ENCODE measurements at regions not wholly inside any gene's neighbourhood (a gene's known extent, or its start where the extent isn't known, plus 50 kb on each side); places are given as distances from the start of the nearest gene placed in this dataset.

GRCh38 chr9:38146844-38147243 is 77.8 kb upstream of the SHB start:
- Histone ChIP-seq H3K4me1 (ENCODE audit: control insufficient read depth, insufficient read depth, low read length) (no peaks in the 10 kb centered on the region), H3K36me3 (ENCODE audit: control insufficient read depth, insufficient read depth, low read length) (no peaks in the 10 kb centered on the region), H3K9me3 (ENCODE audit: control insufficient read depth, insufficient read depth, low read depth, low read length) (no peaks in the 10 kb centered on the region), H3K27ac (ENCODE audit: low read length) (no peak overlapping the region), H3K27me3 (ENCODE audit: control insufficient read depth, insufficient read depth, low read length) (peaks cover 2% of the 10 kb centered on the region; the same call in 1 of the 2 replicates), H3K4me3 (ENCODE audit: low read depth in 2 of 2, low read length in 2 of 2) (no peak overlapping the region)
- TF ChIP-seq, protein P1, sequence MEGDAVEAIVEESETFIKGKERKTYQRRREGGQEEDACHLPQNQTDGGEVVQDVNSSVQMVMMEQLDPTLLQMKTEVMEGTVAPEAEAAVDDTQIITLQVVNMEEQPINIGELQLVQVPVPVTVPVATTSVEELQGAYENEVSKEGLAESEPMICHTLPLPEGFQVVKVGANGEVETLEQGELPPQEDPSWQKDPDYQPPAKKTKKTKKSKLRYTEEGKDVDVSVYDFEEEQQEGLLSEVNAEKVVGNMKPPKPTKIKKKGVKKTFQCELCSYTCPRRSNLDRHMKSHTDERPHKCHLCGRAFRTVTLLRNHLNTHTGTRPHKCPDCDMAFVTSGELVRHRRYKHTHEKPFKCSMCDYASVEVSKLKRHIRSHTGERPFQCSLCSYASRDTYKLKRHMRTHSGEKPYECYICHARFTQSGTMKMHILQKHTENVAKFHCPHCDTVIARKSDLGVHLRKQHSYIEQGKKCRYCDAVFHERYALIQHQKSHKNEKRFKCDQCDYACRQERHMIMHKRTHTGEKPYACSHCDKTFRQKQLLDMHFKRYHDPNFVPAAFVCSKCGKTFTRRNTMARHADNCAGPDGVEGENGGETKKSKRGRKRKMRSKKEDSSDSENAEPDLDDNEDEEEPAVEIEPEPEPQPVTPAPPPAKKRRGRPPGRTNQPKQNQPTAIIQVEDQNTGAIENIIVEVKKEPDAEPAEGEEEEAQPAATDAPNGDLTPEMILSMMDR (IDR thresholded peaks at IDR 0.05): no peak
- no peak for TF ChIP-seq TCF7L2 (IDR thresholded peaks at IDR 0.05; ENCODE audit: low read depth, low read length)
- no peak for TF ChIP-seq POLR2AphosphoS5 (IDR thresholded peaks at IDR 0.05; ENCODE audit: low read depth, low read length)
- TF ChIP-seq REST (IDR thresholded peaks at IDR 0.05; ENCODE audit: insufficient read depth in 1 of 2, low read depth in 2 of 2, low read length in 1 of 2): no peak
- TF ChIP-seq SIN3A (IDR thresholded peaks at IDR 0.05; ENCODE audit: borderline replicate concordance, insufficient read depth, low read depth, low read length): no peak
- intact Hi-C loops (cut with micrococcal nuclease; ENCODE audit: unreplicated experiment): no loop called here
- ChIA-PET CTCF (no interaction called here), POLR2A (no interaction called here)
- in situ Hi-C loops (cut with HindIII; ENCODE audit: low pct_unique_long_range_greater_than_20kb, low sequenced_read_pairs): no loop called here
- BruUV-seq (replicated peaks): no TSS peak
- no peak for ATAC-seq
- DNase-seq (ENCODE audit: low read depth, low spot score): no peak

DNA sequence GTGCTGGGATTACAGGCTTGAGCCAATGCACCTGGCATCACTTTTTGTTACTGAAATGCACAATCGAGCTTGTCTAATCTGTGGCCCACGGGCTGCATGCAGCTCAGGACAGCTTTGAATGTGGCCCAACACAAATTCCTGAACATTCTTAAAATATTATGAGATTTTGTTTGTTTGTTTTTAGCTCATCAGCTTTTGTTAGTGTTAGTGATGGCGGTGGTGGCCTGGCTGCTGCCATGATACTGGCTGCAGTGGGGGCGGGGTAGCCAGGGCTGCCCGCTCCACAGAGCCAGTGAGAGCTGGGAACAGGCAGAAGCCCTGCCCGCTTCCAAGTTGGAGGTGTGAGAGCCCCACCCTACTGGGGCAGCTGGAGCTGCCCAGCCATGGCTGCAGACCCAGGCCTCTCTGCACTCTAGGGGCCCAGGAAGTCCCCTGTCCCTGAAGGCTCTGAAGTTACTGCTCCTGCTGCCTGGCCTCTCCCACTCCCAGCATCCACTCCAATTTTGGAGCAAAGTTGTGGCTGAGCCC is 76.6 kb upstream of the SHB start:
- Histone ChIP-seq H3K4me1 (ENCODE audit: control insufficient read depth, insufficient read depth, low read length) (no peaks in the 10 kb centered on the region), H3K4me3 (ENCODE audit: low read depth in 2 of 2, low read length in 2 of 2) (no peak overlapping the region), H3K27ac (ENCODE audit: low read length) (no peak overlapping the region), H3K9me3 (ENCODE audit: control insufficient read depth, insufficient read depth, low read depth, low read length) (no peaks in the 10 kb centered on the region), H3K36me3 (ENCODE audit: control insufficient read depth, insufficient read depth, low read length) (no peaks in the 10 kb centered on the region), H3K27me3 (ENCODE audit: control insufficient read depth, insufficient read depth, low read length) (peaks cover 4% of the 10 kb centered on the region; the same call in 1 of the 2 replicates)
- ChIA-PET POLR2A (no interaction called here), CTCF (no interaction called here)
- ATAC-seq (no peak), DNase-seq (ENCODE audit: low read depth, low spot score) (no peak)
- no TSS peak for BruUV-seq (replicated peaks)
- no peak for TF ChIP-seq POLR2AphosphoS5 (IDR thresholded peaks at IDR 0.05; ENCODE audit: low read depth, low read length)
- TF ChIP-seq REST (IDR thresholded peaks at IDR 0.05; ENCODE audit: insufficient read depth in 1 of 2, low read depth in 2 of 2, low read length in 1 of 2): no peak
- no peak for TF ChIP-seq SIN3A (IDR thresholded peaks at IDR 0.05; ENCODE audit: borderline replicate concordance, insufficient read depth, low read depth, low read length)
- TF ChIP-seq TCF7L2 (IDR thresholded peaks at IDR 0.05; ENCODE audit: low read depth, low read length): no peak
- TF ChIP-seq, protein P1 (IDR thresholded peaks at IDR 0.05): no peak
- intact Hi-C loops (cut with micrococcal nuclease; ENCODE audit: unreplicated experiment): no loop called here
- in situ Hi-C loops (cut with HindIII; ENCODE audit: low pct_unique_long_range_greater_than_20kb, low sequenced_read_pairs): no loop called here
